ENCODE measurements at regions not wholly inside any gene's neighbourhood (a gene's known extent, or its start where the extent isn't known, plus 50 kb on each side); places are given as distances from the start of the nearest gene placed in this dataset.

- no peak for ATAC-seq
- no peak for DNase-seq
Measured at GRCh38 chr5:42360056-42360455, 63.2 kb upstream of the GHR start.

- DNase-seq: no peak
- no peak for ATAC-seq
Measured at GRCh38 chr5:42360616-42361314, 62.5 kb upstream of the GHR start.

- ATAC-seq: no peak
- no peak for DNase-seq
Measured at GRCh38 chr5:42361315-42361688, 61.9 kb upstream of the GHR start.

GRCh38 chr5:42366051-42366450 lies 57.2 kb upstream of the GHR start:
- no peak for DNase-seq
- no peak for ATAC-seq
